ENCODE measurements at regions not wholly inside any gene's neighbourhood (a gene's known extent, or its start where the extent isn't known, plus 50 kb on each side); places are given as distances from the start of the nearest gene placed in this dataset.
"Not testable (repeated sequence)": the region's sequence is repeated elsewhere in the genome, so short reads cannot be mapped to it uniquely, and the experiment has no call there.

- DNase-seq (ENCODE audit: insufficient read length, low spot score), result no peak
- FAIRE-seq, result no peak
These were observed 236.6 kb upstream of the NOL4 start for GRCh38 chr18:34461266-34461665.

GRCh38 chr18:34467058-34467457 is 242.3 kb upstream of the NOL4 start:
- no peak for DNase-seq (ENCODE audit: insufficient read length, low spot score)
- no peak for FAIRE-seq

GRCh38 chr18:34480162-34480700 is 229.9 kb upstream of the DTNA start:
- FAIRE-seq (no peak), DNase-seq (ENCODE audit: insufficient read length, low spot score) (no peak)

GRCh38 chr18:34482204-34482603 is 227.9 kb upstream of the DTNA start:
- FAIRE-seq (no peak), DNase-seq (ENCODE audit: insufficient read length, low spot score) (no peak)

GRCh38 chr18:34483198-34483597 is 226.9 kb upstream of the DTNA start:
- no peak for FAIRE-seq
- DNase-seq (ENCODE audit: insufficient read length, low spot score), result no peak

- DNase-seq (ENCODE audit: insufficient read length, low spot score) (no peak), FAIRE-seq (no peak)
These were observed 218.4 kb upstream of the DTNA start for GRCh38 chr18:34491719-34492118.

GRCh38 chr18:34492652-34493051 is 217.4 kb upstream of the DTNA start:
- no peak for DNase-seq (ENCODE audit: insufficient read length, low spot score)

GRCh38 chr18:34493099-34493544 is 217.0 kb upstream of the DTNA start:
- no peak for FAIRE-seq
- DNase-seq (ENCODE audit: insufficient read length, low spot score), result peak; percentile 13

More at GRCh38 chr18:34492652-34493051, 217.4 kb upstream of the DTNA start:
- no peak for FAIRE-seq

- DNase-seq (ENCODE audit: insufficient read length, low spot score) (peak; percentile 7), FAIRE-seq (no peak)
These were observed 216.3 kb upstream of the DTNA start for GRCh38 chr18:34493566-34494358.

- DNase-seq (ENCODE audit: insufficient read length, low spot score) (peak; percentile 2), FAIRE-seq (no peak)
These were observed 215.8 kb upstream of the DTNA start for GRCh38 chr18:34494359-34494696.

- DNase-seq (ENCODE audit: insufficient read length, low spot score) (no peak), FAIRE-seq (no peak)
These were observed 214.6 kb upstream of the DTNA start for GRCh38 chr18:34495506-34495905.

GRCh38 chr18:34501553-34501952 is 208.5 kb upstream of the DTNA start:
- DNase-seq (ENCODE audit: insufficient read length, low spot score), result no peak
- no peak for FAIRE-seq

GRCh38 chr18:34506198-34506597 is 203.9 kb upstream of the DTNA start:
- no peak for DNase-seq (ENCODE audit: insufficient read length, low spot score)
- FAIRE-seq, result no peak

GRCh38 chr18:34509163-34509562 is 200.9 kb upstream of the DTNA start:
- FAIRE-seq (no peak), DNase-seq (ENCODE audit: insufficient read length, low spot score) (no peak)

GRCh38 chr18:34509879-34510586 is 200.1 kb upstream of the DTNA start:
- no peak for FAIRE-seq
- no peak for DNase-seq (ENCODE audit: insufficient read length, low spot score)

GRCh38 chr18:34510926-34511325 is 199.2 kb upstream of the DTNA start:
- DNase-seq (ENCODE audit: insufficient read length, low spot score) (no peak), FAIRE-seq (no peak)

GRCh38 chr18:34511435-34511834 is 198.7 kb upstream of the DTNA start:
- FAIRE-seq, result no peak
- DNase-seq (ENCODE audit: insufficient read length, low spot score), result no peak

- no peak for DNase-seq (ENCODE audit: insufficient read length, low spot score)
- no peak for FAIRE-seq
These were observed 198.2 kb upstream of the DTNA start for GRCh38 chr18:34511879-34512278.

- DNase-seq (ENCODE audit: insufficient read length, low spot score), result no peak
- FAIRE-seq, result no peak
These were observed 195.9 kb upstream of the DTNA start for GRCh38 chr18:34514238-34514637.

GRCh38 chr18:34514957-34515356 is 195.1 kb upstream of the DTNA start:
- FAIRE-seq (no peak), DNase-seq (ENCODE audit: insufficient read length, low spot score) (no peak)

- not testable (repeated sequence) for FAIRE-seq; DNase-seq (ENCODE audit: insufficient read length, low spot score)
These were observed 193.7 kb upstream of the DTNA start for GRCh38 chr18:34516355-34516754.

GRCh38 chr18:34516996-34517395 is 193.1 kb upstream of the DTNA start:
- not testable (repeated sequence) for DNase-seq (ENCODE audit: insufficient read length, low spot score); FAIRE-seq
